Karpas-422 (cell line): ENCODE measurements at regions not wholly inside any gene's neighbourhood (a gene's known extent, or its start where the extent isn't known, plus 50 kb on each side); places are given as distances from the start of the nearest gene placed in this dataset.

Source experiments
- DNase-seq: peaks from one replicate; pipeline ENCODE4 v3.0.0-alpha.2; 2015
- H2AFZ ChIP-seq: fragments of 200-600 bp; sonication (generic); 2 replicates; pipeline ENCODE4 v1.6.1; 2014; ENCODE audit warnings: antibody characterized with exemption, low read length, mixed read lengths
- H3K27ac ChIP-seq: fragments of 200-600 bp; sonication (generic); 2 replicates; pipeline ENCODE4 v1.5.1; 2014; ENCODE audit warnings: mild to moderate bottlenecking, low read length, moderate library complexity
- H3K27me3 ChIP-seq: fragments of 200-600 bp; sonication (generic); 2 replicates; pipeline ENCODE4 v1.6.1; 2014; ENCODE audit warnings: low read length, mixed read lengths
- H3K36me3 ChIP-seq: fragments of 200-600 bp; sonication (generic); 2 replicates; pipeline ENCODE4 v1.6.1; 2014; ENCODE audit warnings: low read length, mixed read lengths; ENCODE audit not compliant: insufficient read depth
- H3K4me1 ChIP-seq: fragments of 200-600 bp; sonication (generic); 2 replicates; pipeline ENCODE4 v1.6.1; 2014; ENCODE audit warnings: mild to moderate bottlenecking, low read length, mixed read lengths
- H3K4me2 ChIP-seq: fragments of 200-600 bp; sonication (generic); 2 replicates; pipeline ENCODE4 v1.6.1; 2014; ENCODE audit warnings: low read length, low read depth, mild to moderate bottlenecking; ENCODE audit not compliant: poor library complexity, severe bottlenecking
- H3K4me3 ChIP-seq: fragments of 200-600 bp; sonication (generic); 2 replicates; pipeline ENCODE4 v1.5.1; 2014; ENCODE audit warnings: mild to moderate bottlenecking, antibody characterized with exemption, low read length, mixed read lengths
- H3K79me2 ChIP-seq: fragments of 200-600 bp; sonication (generic); 2 replicates; pipeline ENCODE4 v1.6.1; 2014; ENCODE audit warnings: mild to moderate bottlenecking, low read length, mixed read lengths
- H3K9ac ChIP-seq: fragments of 200-600 bp; sonication (generic); 2 replicates; pipeline ENCODE4 v1.6.0; 2014; ENCODE audit warnings: low read length
- H3K9me2 ChIP-seq: fragments of 200-600 bp; sonication (generic), shearing (Covaris generic); replicated peaks from 2 replicates; pipeline ENCODE4 v1.6.0; 2014; ENCODE audit warnings: mild to moderate bottlenecking, low read length, moderate library complexity; ENCODE audit not compliant: insufficient read depth
- H3K9me3 ChIP-seq: fragments of 300-700, 200-600 bp; sonication (generic); 2 replicates; pipeline ENCODE4 v1.6.1; 2014; ENCODE audit warnings: low read length, mixed read lengths
- H4K20me1 ChIP-seq: fragments of 200-600 bp; sonication (generic); 2 replicates; pipeline ENCODE4 v1.6.1; 2014; ENCODE audit warnings: mild to moderate bottlenecking, antibody characterized with exemption, low read length, low read depth; ENCODE audit not compliant: insufficient read depth

- no peak overlapping the region for H3K27ac ChIP-seq
- DNase-seq = no peak
- 0 out of 2 replicates have a peak, but pooled peaks cover 4% of the 10 kb centered on the region for H3K9me3 ChIP-seq
- no peak overlapping the region for H3K4me3 ChIP-seq
- H3K27me3 ChIP-seq = no peaks in the 10 kb centered on the region
- H3K4me2 ChIP-seq = no peak overlapping the region
- no peaks in the 10 kb centered on the region for H3K9me2 ChIP-seq
- H2AFZ ChIP-seq = no peak overlapping the region
- H4K20me1 ChIP-seq = no peaks in the 10 kb centered on the region
- no peaks in the 10 kb centered on the region for H3K79me2 ChIP-seq
- no peak overlapping the region for H3K9ac ChIP-seq
- no peaks in the 10 kb centered on the region for H3K4me1 ChIP-seq
- no peaks in the 10 kb centered on the region for H3K36me3 ChIP-seq
These were observed 209.9 kb downstream of the COL4A1 start for GRCh38 chr13:110097013-110097412.

- no peaks in the 10 kb centered on the region for H3K79me2 ChIP-seq
- no peaks in the 10 kb centered on the region for H3K4me1 ChIP-seq
- H3K9me2 ChIP-seq = no peaks in the 10 kb centered on the region
- H3K9me3 ChIP-seq = no peaks in the 10 kb centered on the region
- no peaks in the 10 kb centered on the region for H3K36me3 ChIP-seq
- no peak overlapping the region for H3K27ac ChIP-seq
- no peaks in the 10 kb centered on the region for H4K20me1 ChIP-seq
- no peak overlapping the region for H3K4me2 ChIP-seq
- no peak overlapping the region for H3K4me3 ChIP-seq
- no peaks in the 10 kb centered on the region for H3K27me3 ChIP-seq
- no peak overlapping the region for H2AFZ ChIP-seq
- H3K9ac ChIP-seq = no peak overlapping the region
- DNase-seq = no peak
These were observed 214.1 kb downstream of the COL4A1 start for GRCh38 chr13:110092831-110093247.

GRCh38 chr13:110089815-110090214 is 217.1 kb downstream of the COL4A1 start:
- Histone ChIP-seq H3K4me1 (no peaks in the 10 kb centered on the region), H3K79me2 (no peaks in the 10 kb centered on the region), H2AFZ (no peak overlapping the region), H3K9me3 (no peaks in the 10 kb centered on the region), H3K9me2 (no peaks in the 10 kb centered on the region), H3K4me2 (no peak overlapping the region), H3K27ac (no peak overlapping the region), H3K27me3 (no peaks in the 10 kb centered on the region), H3K4me3 (no peak overlapping the region), H3K9ac (no peak overlapping the region), H3K36me3 (no peaks in the 10 kb centered on the region), H4K20me1 (no peaks in the 10 kb centered on the region)
- DNase-seq = no peak

GRCh38 chr13:110089100-110089499 is 217.9 kb downstream of the COL4A1 start:
- Histone ChIP-seq H3K9me3 (no peaks in the 10 kb centered on the region), H3K4me3 (no peak overlapping the region), H3K4me2 (no peak overlapping the region), H3K79me2 (no peaks in the 10 kb centered on the region), H3K27me3 (no peaks in the 10 kb centered on the region), H4K20me1 (no peaks in the 10 kb centered on the region), H3K4me1 (no peaks in the 10 kb centered on the region), H3K27ac (no peak overlapping the region), H3K9me2 (no peaks in the 10 kb centered on the region), H3K36me3 (no peaks in the 10 kb centered on the region), H2AFZ (no peak overlapping the region), H3K9ac (no peak overlapping the region)
- no peak for DNase-seq

GRCh38 chr13:110073982-110074381 is 233.0 kb downstream of the COL4A1 start:
- no peak overlapping the region for H3K27ac ChIP-seq
- no peak overlapping the region for H3K4me3 ChIP-seq
- no peaks in the 10 kb centered on the region for H3K9me2 ChIP-seq
- DNase-seq = no peak
- no peaks in the 10 kb centered on the region for H3K36me3 ChIP-seq
- no peak overlapping the region for H3K4me2 ChIP-seq
- no peaks in the 10 kb centered on the region for H3K9me3 ChIP-seq
- H4K20me1 ChIP-seq = no peaks in the 10 kb centered on the region
- H2AFZ ChIP-seq = no peak overlapping the region
- H3K4me1 ChIP-seq = no peaks in the 10 kb centered on the region
- H3K9ac ChIP-seq = no peak overlapping the region
- no peaks in the 10 kb centered on the region for H3K79me2 ChIP-seq
- H3K27me3 ChIP-seq = no peaks in the 10 kb centered on the region

- H3K27ac ChIP-seq = no peak overlapping the region
- H2AFZ ChIP-seq = no peak overlapping the region
- H3K9me2 ChIP-seq = no peaks in the 10 kb centered on the region
- H3K36me3 ChIP-seq = no peaks in the 10 kb centered on the region
- no peaks in the 10 kb centered on the region for H3K79me2 ChIP-seq
- no peak overlapping the region for H3K4me3 ChIP-seq
- no peak for DNase-seq
- H3K4me1 ChIP-seq = no peaks in the 10 kb centered on the region
- H4K20me1 ChIP-seq = no peaks in the 10 kb centered on the region
- no peak overlapping the region for H3K4me2 ChIP-seq
- H3K9me3 ChIP-seq = no peaks in the 10 kb centered on the region
- no peaks in the 10 kb centered on the region for H3K27me3 ChIP-seq
- H3K9ac ChIP-seq = no peak overlapping the region
These were observed 236.3 kb downstream of the COL4A1 start for GRCh38 chr13:110070511-110071120.

- H3K4me2 ChIP-seq = no peak overlapping the region
- no peaks in the 10 kb centered on the region for H3K9me3 ChIP-seq
- no peak overlapping the region for H3K9ac ChIP-seq
- no peak for DNase-seq
- H2AFZ ChIP-seq = no peak overlapping the region
- H3K4me3 ChIP-seq = no peak overlapping the region
- no peak overlapping the region for H3K27ac ChIP-seq
- H3K9me2 ChIP-seq = no peaks in the 10 kb centered on the region
- no peaks in the 10 kb centered on the region for H3K36me3 ChIP-seq
- no peaks in the 10 kb centered on the region for H4K20me1 ChIP-seq
- H3K4me1 ChIP-seq = no peaks in the 10 kb centered on the region
- no peaks in the 10 kb centered on the region for H3K79me2 ChIP-seq
- no peaks in the 10 kb centered on the region for H3K27me3 ChIP-seq
These were observed 236.9 kb downstream of the COL4A1 start for GRCh38 chr13:110070046-110070445.

GRCh38 chr13:110068176-110068473 is 238.8 kb downstream of the COL4A1 start:
- H3K27me3 ChIP-seq = no peaks in the 10 kb centered on the region
- no peak overlapping the region for H2AFZ ChIP-seq
- no peak overlapping the region for H3K27ac ChIP-seq
- no peaks in the 10 kb centered on the region for H3K9me2 ChIP-seq
- no peaks in the 10 kb centered on the region for H3K79me2 ChIP-seq
- H3K4me1 ChIP-seq = no peaks in the 10 kb centered on the region
- no peak for DNase-seq
- no peaks in the 10 kb centered on the region for H3K9me3 ChIP-seq
- no peaks in the 10 kb centered on the region for H4K20me1 ChIP-seq
- no peaks in the 10 kb centered on the region for H3K36me3 ChIP-seq
- no peak overlapping the region for H3K9ac ChIP-seq
- no peak overlapping the region for H3K4me3 ChIP-seq
- no peak overlapping the region for H3K4me2 ChIP-seq
